NCI-H1092 (cell line): ENCODE measurements at regions not wholly inside any gene's neighbourhood (a gene's known extent, or its start where the extent isn't known, plus 50 kb on each side); places are given as distances from the start of the nearest gene placed in this dataset.

ENCODE experiments used
- DNase-seq: peaks from one replicate; lab custom pipeline; 2025; lab: John Stamatoyannopoulos, UW

- DNase-seq = no peak
These were observed 656.6 kb downstream of the GALR1 start for GRCh38 chr18:77906103-77906892.

GRCh38 chr18:77910347-77910746 lies 660.7 kb downstream of the GALR1 start:
- DNase-seq = no peak

GRCh38 chr18:77911971-77912605 lies 662.4 kb downstream of the GALR1 start:
- DNase-seq = peak; percentile 70

- no peak for DNase-seq
These were observed 669.1 kb downstream of the GALR1 start for GRCh38 chr18:77918730-77919129.

GRCh38 chr18:77919923-77920322 lies 670.3 kb downstream of the GALR1 start:
- DNase-seq = no peak

GRCh38 chr18:77935342-77935741 lies 685.7 kb downstream of the GALR1 start:
- DNase-seq = no peak

GRCh38 chr18:77940566-77940965 lies 690.9 kb downstream of the GALR1 start:
- DNase-seq = no peak

- DNase-seq = no peak
These were observed 694.9 kb downstream of the GALR1 start for GRCh38 chr18:77944533-77944932.

- no peak for DNase-seq
These were observed 698.9 kb downstream of the GALR1 start for GRCh38 chr18:77948567-77948966.

- DNase-seq = no peak
These were observed 699.8 kb downstream of the GALR1 start for GRCh38 chr18:77949355-77949973.

- DNase-seq = no peak
These were observed 709.6 kb downstream of the GALR1 start for GRCh38 chr18:77959248-77959647.

- no peak for DNase-seq
These were observed 711.3 kb downstream of the GALR1 start for GRCh38 chr18:77960791-77961410.

GRCh38 chr18:77967071-77967470 lies 717.4 kb downstream of the GALR1 start:
- no peak for DNase-seq

GRCh38 chr18:77967791-77968190 lies 718.1 kb downstream of the GALR1 start:
- no peak for DNase-seq

- no peak for DNase-seq
These were observed 720.3 kb downstream of the GALR1 start for GRCh38 chr18:77969972-77970371.

GRCh38 chr18:77970814-77971213 lies 721.2 kb downstream of the GALR1 start:
- no peak for DNase-seq

GRCh38 chr18:77973745-77974144 lies 724.1 kb downstream of the GALR1 start:
- no peak for DNase-seq

GRCh38 chr18:77974329-77974728 lies 724.7 kb downstream of the GALR1 start:
- no peak for DNase-seq

- no peak for DNase-seq
These were observed 727.7 kb downstream of the GALR1 start for GRCh38 chr18:77977331-77977730.

- DNase-seq = no peak
These were observed 730.6 kb downstream of the GALR1 start for GRCh38 chr18:77980275-77980674.

- no peak for DNase-seq
These were observed 732.2 kb downstream of the GALR1 start for GRCh38 chr18:77981874-77982273.

GRCh38 chr18:77983270-77983669 lies 733.6 kb downstream of the GALR1 start:
- no peak for DNase-seq

- no peak for DNase-seq
These were observed 734.5 kb downstream of the GALR1 start for GRCh38 chr18:77984178-77984577.
